ENCODE measurements at regions not wholly inside any gene's neighbourhood (a gene's known extent, or its start where the extent isn't known, plus 50 kb on each side); places are given as distances from the start of the nearest gene placed in this dataset.

DNA sequence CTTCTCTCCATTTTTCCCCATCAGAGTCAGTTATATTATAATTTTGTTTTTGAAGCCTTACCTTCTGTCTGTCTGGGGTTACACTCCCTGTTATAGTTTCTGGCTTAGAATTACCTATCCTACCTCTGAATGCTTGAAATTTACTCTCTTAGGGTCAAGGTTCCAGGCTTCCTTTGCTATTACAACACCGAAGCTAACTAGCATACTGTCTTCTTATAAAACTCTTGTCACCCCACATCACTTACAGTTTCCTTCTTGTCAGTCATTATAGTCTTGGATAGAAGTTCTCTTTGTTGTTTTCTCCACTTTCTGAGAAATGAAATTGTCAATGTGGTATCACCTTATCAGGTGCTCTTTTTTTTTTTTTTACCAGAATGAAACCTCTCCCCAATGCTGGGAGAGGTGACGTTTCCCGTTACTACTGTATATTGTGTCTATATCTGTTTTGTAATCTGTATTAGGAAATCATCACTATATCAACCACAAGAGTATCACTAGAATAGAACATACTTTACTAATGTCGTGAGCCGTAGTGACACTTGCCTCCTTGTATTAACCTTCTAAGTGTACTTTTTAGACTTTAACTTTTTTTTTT is 69.2 kb upstream of the PSMA6 start:
- DNase-seq: no peak

DNA sequence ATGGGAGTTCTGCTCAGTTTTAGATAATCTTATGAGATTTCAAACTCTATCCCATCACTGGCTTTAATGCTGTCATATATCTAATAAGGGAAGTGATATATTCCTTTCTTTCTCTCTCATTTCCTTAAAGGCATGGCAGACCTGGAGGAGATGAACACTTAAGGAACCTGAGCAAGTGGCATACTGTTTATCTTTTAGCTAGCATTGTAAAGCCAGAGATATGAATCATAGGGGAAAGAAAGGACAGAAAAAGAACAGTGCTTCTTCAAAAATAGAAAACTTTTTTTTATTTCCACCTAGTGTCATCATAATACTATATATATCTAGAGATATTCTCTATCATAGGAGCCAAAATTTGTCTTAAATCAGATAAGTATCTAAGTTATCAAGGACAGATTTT is 68.3 kb upstream of the PSMA6 start:
- no peak for DNase-seq

DNA sequence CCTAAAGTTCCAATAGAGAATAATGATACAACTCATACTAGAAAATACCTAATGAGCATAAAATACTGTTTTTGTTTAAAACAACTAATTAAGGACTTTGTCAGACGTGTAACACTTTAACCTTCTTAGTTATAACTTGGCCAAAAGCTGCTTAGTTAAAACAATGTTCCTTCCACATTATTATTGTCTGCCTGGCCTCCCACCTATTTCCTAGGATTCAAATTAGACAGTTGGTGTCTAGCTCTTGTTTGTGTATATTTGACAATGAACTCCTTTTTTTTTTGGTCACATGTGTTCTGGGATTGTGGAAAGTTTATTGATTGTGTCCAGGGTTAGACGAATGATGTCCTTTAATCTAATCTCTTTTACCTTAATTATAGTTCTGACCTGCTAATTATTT is 67.6 kb upstream of the PSMA6 start:
- DNase-seq: no peak

DNA sequence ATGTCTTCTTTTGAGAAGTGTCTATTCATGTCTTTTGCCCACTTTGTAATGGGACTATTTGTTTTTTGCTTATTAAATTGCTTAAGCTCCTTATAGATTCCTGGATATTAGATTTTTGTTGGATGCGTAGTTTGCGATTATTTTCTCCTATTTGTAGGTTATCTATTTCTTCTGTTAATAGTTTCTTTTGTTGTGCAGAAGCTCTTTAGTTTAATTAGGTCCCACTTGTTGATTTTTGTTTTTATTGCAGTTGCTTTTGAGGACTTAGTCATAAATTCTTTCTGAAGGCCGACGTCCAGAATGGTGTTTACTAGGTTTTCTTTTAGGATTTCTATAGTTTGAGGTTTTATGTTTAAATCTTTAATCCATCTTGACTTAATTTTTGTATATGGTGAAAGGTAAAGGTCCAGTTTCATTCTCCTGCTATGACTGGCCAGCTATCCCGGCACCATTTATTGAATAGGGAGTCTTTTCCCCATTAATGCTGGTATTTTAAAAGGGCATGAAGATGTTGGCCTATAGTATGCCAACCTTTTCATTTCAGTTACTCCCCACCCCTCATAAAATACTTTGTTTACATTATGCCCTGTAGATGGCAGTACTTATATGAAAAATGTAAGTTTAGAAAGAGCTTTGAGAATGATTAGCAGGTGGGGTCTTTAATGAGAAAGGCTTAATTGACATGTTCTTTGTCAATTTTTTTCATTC is 62.9 kb upstream of the PSMA6 start:
- peak; percentile 18 for DNase-seq

DNA sequence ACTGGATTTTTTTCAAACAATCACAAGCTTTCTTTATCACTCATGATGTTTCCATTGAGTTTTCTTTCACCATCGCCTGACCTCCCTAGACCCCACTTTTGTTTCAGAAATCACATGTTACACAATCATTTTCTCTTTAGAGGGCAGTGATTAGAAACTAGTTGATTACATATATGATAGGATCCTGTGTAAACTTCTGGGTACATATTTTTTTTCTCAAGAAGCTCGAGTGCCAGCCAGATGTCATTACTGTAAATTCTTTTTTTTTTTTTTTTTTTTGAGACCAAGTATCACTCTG is 62.4 kb upstream of the PSMA6 start:
- no peak for DNase-seq

DNA sequence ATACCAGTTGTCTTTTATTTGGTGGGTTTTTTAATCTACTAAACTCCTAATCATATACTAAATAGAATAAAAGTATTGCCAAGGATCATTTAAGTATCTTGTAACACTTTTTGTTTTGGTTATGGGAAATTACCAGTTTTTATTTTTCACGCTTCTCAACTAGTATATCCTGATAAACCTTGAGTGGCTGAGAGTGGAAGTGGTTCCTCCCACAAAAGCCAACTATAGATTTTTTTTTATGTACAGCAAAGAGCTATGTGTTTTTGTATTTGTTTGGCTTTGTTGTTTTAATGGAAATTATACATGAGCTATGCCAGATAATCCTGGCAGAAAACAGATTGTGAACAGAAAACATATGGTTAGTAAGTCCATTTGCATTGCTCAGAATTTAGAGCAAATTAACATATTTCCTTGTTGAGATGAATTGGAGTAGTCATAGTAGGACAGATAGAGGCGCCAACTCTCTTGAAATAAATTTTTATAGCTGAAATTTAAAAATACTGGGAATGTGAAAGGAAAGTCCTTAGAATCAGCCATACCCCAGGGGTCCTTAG is 60.9 kb upstream of the PSMA6 start:
- no peak for DNase-seq

DNA sequence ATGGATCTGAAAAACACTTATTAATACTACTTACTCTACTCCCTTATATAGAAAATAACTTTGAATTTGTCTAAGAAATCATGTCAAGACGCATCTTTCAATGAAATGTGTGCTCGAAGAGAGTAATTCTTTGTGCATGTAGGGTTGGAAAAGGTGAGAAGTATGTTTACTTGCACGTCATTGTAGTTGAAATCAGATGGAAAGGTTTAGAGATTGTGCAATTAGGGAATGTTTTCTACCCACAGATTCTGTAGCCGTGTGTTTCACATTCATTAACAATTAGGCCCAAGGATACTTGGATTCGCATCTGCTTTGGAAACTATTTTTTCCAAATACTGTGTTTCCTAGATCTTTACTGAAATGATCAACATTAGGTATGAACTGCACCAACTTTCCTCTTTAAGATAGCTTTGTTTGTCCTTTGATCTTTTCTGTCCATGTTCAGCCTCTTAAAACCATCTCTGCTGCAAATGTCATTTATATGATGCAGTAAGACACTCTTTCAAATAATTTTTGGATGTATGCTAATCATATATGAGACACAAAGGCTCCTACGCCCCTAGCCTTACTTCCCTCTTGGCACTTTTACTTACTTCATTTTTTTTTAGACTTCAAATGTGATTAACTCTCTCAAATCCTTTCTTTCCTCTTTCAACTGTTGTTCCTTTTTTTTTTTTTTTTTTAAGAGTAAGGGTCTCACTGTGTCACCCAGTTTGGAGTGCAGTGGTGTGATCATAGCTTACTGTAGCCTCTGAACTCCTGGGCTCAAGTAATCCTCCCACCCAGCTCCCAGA is 58.0 kb upstream of the PSMA6 start:
- no peak for DNase-seq

DNA sequence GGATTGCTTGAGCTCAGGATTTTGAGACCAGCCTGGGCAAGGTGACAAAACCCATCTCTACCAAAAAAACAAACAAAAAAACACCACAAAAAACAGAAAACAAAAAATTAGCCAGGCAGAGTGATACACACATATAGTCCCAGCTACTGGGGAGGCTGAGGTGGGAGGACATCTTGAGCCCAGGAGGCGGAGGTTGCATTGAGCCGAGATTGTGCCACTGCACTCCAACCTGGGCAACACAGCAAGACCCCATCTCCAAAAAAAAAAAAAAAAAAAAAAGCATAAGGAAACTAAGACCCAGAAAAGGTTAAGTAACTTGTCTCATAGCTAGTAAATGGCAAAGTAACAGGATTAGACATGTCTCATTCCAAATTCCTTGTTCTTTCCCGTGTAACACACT is 56.3 kb upstream of the PSMA6 start:
- DNase-seq: no peak

DNA sequence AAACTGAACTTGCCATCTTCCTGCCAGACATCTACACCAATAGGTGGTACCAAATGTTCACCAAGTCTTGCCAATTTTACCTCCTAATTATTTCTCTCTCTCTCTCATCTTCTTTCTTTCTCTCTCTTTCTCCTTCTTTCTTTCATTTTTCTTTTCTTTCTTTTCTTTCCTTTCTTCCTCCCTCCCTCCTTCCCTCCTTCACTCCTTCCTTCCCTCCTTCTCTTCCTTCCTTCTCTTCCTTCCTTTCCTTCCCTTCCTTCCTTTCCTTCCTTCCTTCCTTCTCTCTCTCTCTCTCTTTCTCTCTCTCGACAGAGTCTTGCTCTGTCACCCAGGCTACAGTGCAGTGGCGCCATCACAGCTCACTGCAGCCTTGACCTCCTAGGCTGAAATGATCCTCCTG is 55.4 kb upstream of the PSMA6 start:
- DNase-seq: no peak

DNA sequence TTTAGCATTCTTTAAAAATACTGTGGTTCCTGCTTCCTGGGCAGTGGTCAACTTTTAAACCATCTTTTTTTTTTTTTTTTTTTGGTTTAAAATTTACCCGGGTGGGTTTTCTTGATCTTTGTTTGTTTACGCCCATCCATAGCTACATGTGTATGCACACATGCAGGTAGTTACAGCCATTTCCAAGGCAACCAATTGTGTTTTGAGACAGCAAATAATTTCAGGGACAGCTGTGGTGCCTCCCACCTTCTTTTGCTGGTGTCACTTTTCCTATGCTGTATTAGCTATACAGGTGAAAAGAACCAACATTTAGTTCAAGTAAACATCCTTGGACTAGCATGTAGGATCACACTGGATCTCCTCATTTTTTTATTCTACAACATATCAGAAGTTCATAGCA is 52.0 kb upstream of the PSMA6 start:
- DNase-seq: no peak
